C1 segment of cervical spinal cord (tissue), 14 donors: ENCODE measurements at regions not wholly inside any gene's neighbourhood (a gene's known extent, or its start where the extent isn't known, plus 50 kb on each side); places are given as distances from the start of the nearest gene placed in this dataset.

Source experiments
- DNase-seq, 14 donors: peaks; one replicate each; lab custom pipeline; 2025; lab: John Stamatoyannopoulos, UW

GRCh38 chr3:194009019-194009418 is 126.9 kb upstream of the HES1 start:
- DNase-seq = no peak

GRCh38 chr3:194009892-194010533 is 125.9 kb upstream of the HES1 start:
- no peak for DNase-seq

- no peak for DNase-seq
Measured at GRCh38 chr3:194011807-194012206, 124.1 kb upstream of the HES1 start.

GRCh38 chr3:194013928-194014327 is 122.0 kb upstream of the HES1 start:
- DNase-seq = no peak

- no peak for DNase-seq
Measured at GRCh38 chr3:194014756-194015155, 121.2 kb upstream of the HES1 start.

- no peak for DNase-seq
Measured at GRCh38 chr3:194019398-194020165, 116.4 kb upstream of the HES1 start.

- no peak for DNase-seq
Measured at GRCh38 chr3:194022052-194022451, 113.9 kb upstream of the HES1 start.

GRCh38 chr3:194022816-194023215 is 113.1 kb upstream of the HES1 start:
- DNase-seq = no peak

GRCh38 chr3:194023501-194024280 is 112.3 kb upstream of the HES1 start:
- no peak for DNase-seq

GRCh38 chr3:194025119-194025518 is 110.8 kb upstream of the HES1 start:
- DNase-seq = no peak

GRCh38 chr3:194025951-194026350 is 110.0 kb upstream of the HES1 start:
- DNase-seq = no peak

- DNase-seq = no peak
Measured at GRCh38 chr3:194028434-194029004, 107.4 kb upstream of the HES1 start.

GRCh38 chr3:194029846-194030245 is 106.1 kb upstream of the HES1 start:
- no peak for DNase-seq

- DNase-seq = no peak
Measured at GRCh38 chr3:194030372-194030771, 105.6 kb upstream of the HES1 start.

GRCh38 chr3:194031349-194031748 is 104.6 kb upstream of the HES1 start:
- no peak for DNase-seq

- no peak for DNase-seq
Measured at GRCh38 chr3:194031867-194032635, 103.9 kb upstream of the HES1 start.

GRCh38 chr3:194032828-194033435 is 103.0 kb upstream of the HES1 start:
- DNase-seq = no peak

GRCh38 chr3:194034346-194035336 is 101.3 kb upstream of the HES1 start:
- DNase-seq = no peak

GRCh38 chr3:194035406-194036138 is 100.4 kb upstream of the HES1 start:
- DNase-seq = no peak
